ENCODE measurements at regions not wholly inside any gene's neighbourhood (a gene's known extent, or its start where the extent isn't known, plus 50 kb on each side); places are given as distances from the start of the nearest gene placed in this dataset.
"Not testable (repeated sequence)": the region's sequence is repeated elsewhere in the genome, so short reads cannot be mapped to it uniquely, and the experiment has no call there.

GRCh38 chr16:46519063-46519462, 102.1 kb downstream of the SHCBP1 start:
- FAIRE-seq (no peak), DNase-seq (ENCODE audit: low spot score) (no peak)

DNA sequence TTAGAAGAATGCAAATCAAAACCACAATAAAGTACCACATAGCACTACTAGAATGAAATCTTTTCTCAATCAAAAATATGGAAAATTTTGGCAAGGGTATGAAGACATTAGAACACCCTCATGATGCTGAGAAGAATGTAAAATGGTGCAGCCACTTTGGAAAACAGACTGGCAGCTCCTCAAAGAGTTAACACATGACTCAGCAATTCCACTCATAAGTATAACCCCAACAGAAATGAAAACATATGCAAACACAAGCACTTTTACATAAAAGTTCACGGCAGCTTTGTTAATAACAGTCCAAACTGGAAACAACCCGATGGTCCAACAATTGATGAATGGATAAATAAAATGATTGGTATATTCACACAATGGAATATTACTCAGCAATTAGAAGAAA, 124.5 kb downstream of the SHCBP1 start:
- no peak for FAIRE-seq
- DNase-seq (ENCODE audit: low spot score): no peak

DNA sequence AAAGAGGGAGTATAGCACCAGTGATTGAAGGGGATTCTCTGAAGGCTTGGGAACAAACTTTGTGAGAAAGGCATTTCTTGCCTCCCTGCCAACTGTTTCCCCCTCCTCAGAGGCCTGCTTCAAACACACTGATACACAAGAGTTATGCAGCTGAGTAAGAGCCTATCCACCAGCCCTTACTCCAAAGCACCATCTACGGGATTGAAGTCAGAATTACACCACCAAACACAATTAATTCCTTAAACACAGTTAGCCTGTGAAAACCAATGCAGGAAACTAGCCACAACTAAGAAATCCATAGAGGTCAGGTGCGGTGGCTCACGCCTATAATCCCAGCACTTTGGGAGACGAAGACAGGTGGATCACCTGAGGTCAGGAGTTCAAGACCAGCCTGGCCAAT, 138.3 kb downstream of the SHCBP1 start:
- no peak for FAIRE-seq
- no peak for DNase-seq (ENCODE audit: low spot score)

DNA sequence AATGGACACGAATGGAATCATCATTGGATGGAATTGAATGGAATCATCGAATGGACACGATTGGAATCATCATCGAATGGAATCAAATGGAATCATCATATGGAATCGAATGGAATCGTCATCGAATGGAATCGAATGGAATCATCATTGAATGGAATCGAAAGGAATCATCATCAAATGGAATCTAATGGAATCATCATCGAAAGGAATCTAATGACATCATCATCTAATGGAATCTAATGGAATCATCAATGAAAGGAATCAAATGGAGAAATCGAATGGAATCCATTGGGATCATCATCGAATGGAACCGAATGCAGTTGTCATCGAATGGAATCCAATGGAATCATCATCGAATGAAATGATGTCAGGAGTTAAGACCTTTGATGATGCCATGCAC, 154.9 kb downstream of the SHCBP1 start:
- FAIRE-seq: no peak
- no peak for DNase-seq (ENCODE audit: low spot score)

DNA sequence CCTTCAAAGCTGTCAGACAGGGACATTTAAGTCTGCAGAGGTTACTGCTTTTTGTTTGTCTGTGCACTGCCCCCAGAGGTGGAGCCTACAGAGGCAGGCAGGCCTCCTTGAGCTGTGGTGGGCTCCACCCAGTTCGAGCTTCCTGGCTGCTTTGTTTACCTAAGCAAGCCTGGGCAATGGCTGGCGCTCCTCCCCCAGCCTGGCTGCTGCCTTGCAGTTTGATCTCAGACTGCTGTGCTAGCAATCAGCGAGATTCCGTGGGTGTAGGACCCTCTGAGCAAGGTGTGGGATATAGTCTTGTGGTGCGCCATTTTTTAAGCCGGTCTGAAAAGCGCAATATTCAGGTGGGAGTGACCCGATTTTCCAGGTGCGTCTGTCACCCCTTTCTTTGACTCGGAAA, 166.4 kb downstream of the SHCBP1 start:
- FAIRE-seq; DNase-seq (ENCODE audit: low spot score): not testable (repeated sequence)

DNA sequence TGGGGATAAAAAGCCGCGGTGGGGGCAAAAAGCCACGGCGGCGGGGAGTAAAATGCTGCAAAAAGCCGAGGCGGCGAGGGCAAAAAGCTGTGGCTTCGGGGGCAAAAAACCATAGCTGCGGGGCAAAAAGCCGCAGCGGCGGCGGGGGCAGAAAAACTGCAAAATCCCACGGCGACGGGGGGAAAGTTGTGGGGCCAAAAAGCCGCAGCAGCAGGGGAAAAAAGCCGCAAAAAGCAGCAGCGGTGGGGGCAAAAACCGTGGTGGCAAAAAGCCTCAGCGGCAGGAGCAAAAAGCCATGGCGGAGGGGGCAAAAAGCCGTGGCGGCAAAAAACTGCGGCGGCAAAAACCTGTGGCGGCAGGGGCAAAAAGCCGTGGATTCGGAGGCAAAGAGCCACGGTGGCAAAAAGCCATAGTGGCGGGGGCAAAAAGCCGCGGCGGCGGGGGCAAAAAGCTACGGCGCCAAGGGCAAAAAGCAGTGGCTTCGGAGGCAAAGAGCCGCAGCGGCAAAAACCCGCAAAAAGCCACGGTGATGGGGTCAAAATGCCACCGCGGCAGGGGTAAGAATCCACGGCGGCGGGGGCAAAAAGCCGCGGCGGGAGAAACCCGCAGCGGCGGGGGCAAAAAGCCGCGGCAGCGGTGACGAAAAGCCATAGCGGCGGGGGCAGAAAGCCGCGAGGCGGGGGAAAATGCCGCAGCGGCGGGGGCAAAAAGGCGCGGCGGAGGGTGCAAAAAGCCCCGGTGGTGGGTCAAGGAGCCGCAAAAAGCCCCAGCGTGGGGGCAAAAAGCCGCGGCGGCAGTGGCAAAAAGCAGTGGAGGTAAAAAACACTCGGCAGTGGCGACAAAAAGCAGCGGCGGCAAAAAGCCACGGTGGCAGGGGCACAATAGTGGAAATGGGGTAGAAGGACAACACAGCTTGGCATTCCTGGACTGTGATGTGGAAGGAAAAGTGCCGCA, 192.8 kb downstream of the SHCBP1 start:
- FAIRE-seq: no peak
- no peak for DNase-seq (ENCODE audit: low spot score)

- no peak for DNase-seq (ENCODE audit: low spot score)
- no peak for FAIRE-seq
These were observed 193.7 kb downstream of the SHCBP1 start for GRCh38 chr16:46427340-46428107.

- FAIRE-seq (no peak), DNase-seq (ENCODE audit: low spot score) (no peak)
These were observed 194.8 kb downstream of the SHCBP1 start for GRCh38 chr16:46426336-46426735.

- no peak for FAIRE-seq
These were observed 217.2 kb downstream of the SHCBP1 start for GRCh38 chr16:46404028-46404427.

GRCh38 chr16:46398559-46398958, 222.6 kb downstream of the SHCBP1 start:
- DNase-seq (ENCODE audit: low spot score); FAIRE-seq: not testable (repeated sequence)

More at GRCh38 chr16:46404028-46404427, 217.2 kb downstream of the SHCBP1 start:
- DNase-seq (ENCODE audit: low spot score): no peak

DNA sequence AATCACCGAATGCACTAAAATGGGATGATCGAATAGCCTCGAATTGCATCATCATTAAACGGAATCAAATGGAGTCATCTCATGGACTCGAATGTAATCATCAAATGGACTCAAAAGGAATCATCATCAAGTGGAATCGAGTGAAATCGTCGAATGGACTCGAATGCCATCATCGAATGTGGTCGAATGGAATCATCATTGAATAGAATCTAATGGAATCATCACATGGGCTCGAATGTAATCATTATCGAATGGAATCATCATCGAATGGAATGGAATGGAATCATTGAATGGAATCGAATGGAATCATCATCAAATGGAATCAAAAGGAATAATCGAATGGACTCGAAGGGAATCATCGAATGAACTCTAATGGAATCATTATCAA, 224.3 kb downstream of the SHCBP1 start:
- not testable (repeated sequence) for DNase-seq (ENCODE audit: low spot score); FAIRE-seq

DNA sequence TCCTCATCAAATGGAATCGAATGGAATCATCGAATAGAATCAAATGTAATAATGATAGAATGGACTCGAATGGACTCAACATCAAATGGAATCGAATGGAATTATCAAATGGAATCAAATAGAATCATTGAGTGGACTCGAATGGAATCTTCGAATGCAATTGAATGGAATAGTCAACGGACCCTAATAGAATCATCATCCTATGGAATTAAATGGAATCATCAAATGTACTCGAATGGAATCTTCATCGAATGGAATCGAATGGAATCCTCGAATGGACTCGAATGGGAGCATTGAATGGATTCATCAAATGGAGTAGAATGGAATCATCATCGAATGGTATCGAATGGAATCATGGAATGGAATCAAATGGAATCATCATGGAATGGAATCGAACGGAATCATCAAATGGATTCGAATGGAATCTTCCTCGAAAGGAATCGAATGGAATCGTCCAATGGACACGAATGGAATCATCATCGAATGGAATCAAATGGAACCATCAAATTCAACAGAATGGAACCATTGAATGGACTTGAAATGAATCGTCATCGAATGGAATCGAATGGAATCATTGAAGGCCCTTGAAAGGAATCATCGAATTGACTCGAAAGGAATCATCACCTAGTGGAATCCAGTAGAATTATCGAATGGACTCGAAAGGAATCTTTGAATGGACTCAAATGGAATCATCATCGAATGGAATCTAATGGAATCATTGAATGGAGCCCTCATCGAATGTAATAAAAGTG, 224.9 kb downstream of the SHCBP1 start:
- peak; percentile 32 for DNase-seq (ENCODE audit: low spot score)
- not testable (repeated sequence) for FAIRE-seq

DNA sequence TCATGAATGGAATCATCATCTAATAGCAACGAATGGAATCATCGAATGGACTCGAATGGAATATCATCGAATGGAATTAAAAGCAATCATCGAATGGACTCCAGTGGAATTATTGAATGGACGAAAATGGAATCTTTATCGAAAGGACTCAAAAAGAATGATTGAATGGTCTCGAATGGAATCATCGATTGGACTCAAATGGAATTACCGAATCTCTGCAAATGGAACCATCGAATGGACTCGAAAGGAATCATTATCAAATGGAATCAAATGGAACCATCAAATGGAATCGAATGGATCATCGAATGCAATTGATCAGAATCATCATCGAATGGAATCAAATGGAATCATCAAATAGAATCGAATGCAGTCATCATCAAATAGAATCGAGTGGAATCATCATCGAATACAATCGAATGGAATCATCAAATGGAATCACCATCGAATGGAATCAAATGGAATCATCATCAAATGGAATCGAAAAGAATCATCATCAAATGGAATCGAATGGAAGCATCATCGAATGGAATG, 225.7 kb downstream of the SHCBP1 start:
- DNase-seq (ENCODE audit: low spot score): peak; percentile 34
- FAIRE-seq: not testable (repeated sequence)

DNA sequence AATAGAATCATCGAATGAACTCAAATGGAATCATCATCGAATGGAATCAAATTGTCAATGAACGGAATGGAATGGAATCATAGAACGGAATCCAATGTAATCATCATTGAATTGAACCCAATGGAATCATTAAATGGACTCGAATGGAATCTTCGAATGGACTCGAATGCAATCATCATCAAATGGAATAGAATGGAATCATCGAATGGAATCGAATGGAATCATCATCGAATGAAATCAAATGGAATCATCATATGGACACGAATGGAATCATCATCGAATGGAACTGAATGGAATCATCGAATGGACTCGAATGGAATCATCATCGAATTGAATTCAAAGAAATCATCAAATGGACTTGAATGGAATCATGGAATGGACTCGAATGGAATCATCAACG, 226.2 kb downstream of the SHCBP1 start:
- not testable (repeated sequence) for FAIRE-seq
- DNase-seq (ENCODE audit: low spot score): peak; percentile 66

DNA sequence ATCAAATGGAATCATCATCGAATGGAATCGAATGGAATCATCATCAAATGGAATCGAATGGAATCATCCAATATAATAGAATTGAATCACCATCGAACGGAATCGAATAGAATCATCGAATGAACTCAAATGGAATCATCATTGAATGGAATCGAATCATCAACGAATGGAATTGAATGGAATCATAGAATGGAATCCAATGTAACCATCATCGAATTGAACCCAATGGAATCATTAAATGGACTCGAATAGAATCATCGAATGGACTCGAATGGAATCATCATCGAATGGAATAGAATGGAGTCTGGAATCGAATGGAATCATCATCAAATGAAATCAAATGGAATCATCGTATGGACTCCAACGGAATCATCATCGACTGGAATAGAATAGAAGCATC, 227.0 kb downstream of the SHCBP1 start:
- not testable (repeated sequence) for FAIRE-seq
- DNase-seq (ENCODE audit: low spot score): peak; percentile 29

GRCh38 chr16:46392930-46393722, 228.1 kb downstream of the SHCBP1 start:
- FAIRE-seq: not testable (repeated sequence)
- peak; percentile 70 for DNase-seq (ENCODE audit: low spot score)

- FAIRE-seq: not testable (repeated sequence)
- DNase-seq (ENCODE audit: low spot score): peak; percentile 33
These were observed 230.3 kb downstream of the SHCBP1 start for GRCh38 chr16:46390660-46391462.

DNA sequence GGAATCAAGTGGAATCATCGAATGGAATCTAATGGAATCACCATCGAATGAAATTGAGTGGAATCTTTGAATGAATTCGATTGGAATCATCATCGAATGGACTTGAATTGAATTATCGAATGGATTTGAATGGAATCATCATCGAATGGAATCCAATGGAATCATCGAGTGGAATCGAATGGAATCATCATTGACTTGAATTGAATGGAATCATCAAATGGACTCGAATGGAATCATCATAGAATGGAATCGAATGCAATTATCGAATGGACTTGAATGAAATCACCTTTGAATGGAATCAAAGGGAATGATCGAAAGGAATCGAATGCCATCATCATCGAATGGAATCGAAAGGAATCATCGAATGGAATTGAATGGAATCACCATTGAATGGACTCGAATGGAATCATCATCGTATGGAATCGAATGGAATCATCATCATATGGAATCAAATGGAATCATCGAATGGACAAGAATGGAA, 231.6 kb downstream of the SHCBP1 start:
- DNase-seq (ENCODE audit: low spot score): peak; percentile 93
- FAIRE-seq: not testable (repeated sequence)

GRCh38 chr16:46388939-46389491, 232.2 kb downstream of the SHCBP1 start:
- not testable (repeated sequence) for DNase-seq (ENCODE audit: low spot score); FAIRE-seq
